SK-N-SH treated with all-trans-retinoic acid at 6 μM for 48 hours (cell line): ENCODE measurements at regions not wholly inside any gene's neighbourhood (a gene's known extent, or its start where the extent isn't known, plus 50 kb on each side); places are given as distances from the start of the nearest gene placed in this dataset.

Experiments
- ATAC-seq: fragments of 200-7000 bp; cut with Tn5 transposase; 3 replicates; pipeline ENCODE4 v1.9.1; 2020; ENCODE audit warnings: mild to moderate bottlenecking, moderate library complexity
- ARNTL ChIP-seq: fragments of 450-650 bp; formaldehyde crosslinking; IDR thresholded peaks from 2 replicates; pipeline ENCODE4 v1.5.0; 2020; ENCODE audit warnings: low read depth, mild to moderate bottlenecking, moderate library complexity, borderline replicate concordance
- BACH2 ChIP-seq: fragments of 250-450 bp; sonication (Bioruptor Pico); IDR thresholded peaks from 2 replicates; pipeline ENCODE4 v1.9.0; 2021; ENCODE audit warnings: mild to moderate bottlenecking, borderline replicate concordance
- CREB5 ChIP-seq: fragments of 250-450 bp; sonication (Bioruptor Pico); IDR thresholded peaks from 2 replicates; pipeline ENCODE4 v1.5.1; 2020; ENCODE audit warnings: low read depth, mild to moderate bottlenecking, moderate library complexity
- CSDC2 ChIP-seq: fragments of 250-450 bp; sonication (Bioruptor Pico); IDR thresholded peaks from 2 replicates; pipeline ENCODE4 v1.5.0; 2020; ENCODE audit warnings: mild to moderate bottlenecking, moderate library complexity
- CSRNP3 ChIP-seq: fragments of 250-450 bp; sonication (Bioruptor Pico); IDR thresholded peaks from 2 replicates; pipeline ENCODE4 v1.5.1; 2021; ENCODE audit warnings: mild to moderate bottlenecking, moderate library complexity
- ESRRG ChIP-seq: fragments of 250-450 bp; sonication (Bioruptor Pico); IDR thresholded peaks from 2 replicates; pipeline ENCODE4 v1.6.1; 2021; ENCODE audit warnings: mild to moderate bottlenecking
- GLIS3 ChIP-seq: fragments of 250-450 bp; sonication (Bioruptor Pico); IDR thresholded peaks from 2 replicates; pipeline ENCODE4 v1.5.0; 2020; ENCODE audit warnings: mild to moderate bottlenecking, moderate library complexity
- ISL1 ChIP-seq: fragments of 250-450 bp; sonication (Bioruptor Pico); IDR thresholded peaks from 2 replicates; pipeline ENCODE4 v2.1.2; 2022; ENCODE audit warnings: mild to moderate bottlenecking, moderate library complexity
- OSR1 ChIP-seq: fragments of 250-450 bp; sonication (Bioruptor Pico); IDR thresholded peaks from 2 replicates; pipeline ENCODE4 v1.8.0; 2022; ENCODE audit warnings: moderate library complexity, mild to moderate bottlenecking, inconsistent platforms
- POU6F1 ChIP-seq: fragments of 250-450 bp; sonication (Bioruptor Pico); IDR thresholded peaks from 2 replicates; pipeline ENCODE4 v1.8.0; 2021; ENCODE audit warnings: low read depth, mild to moderate bottlenecking, moderate library complexity, borderline replicate concordance
- PPARA ChIP-seq: fragments of 250-450 bp; sonication (Bioruptor Pico); IDR thresholded peaks from 2 replicates; pipeline ENCODE4 v1.5.0; 2020; ENCODE audit warnings: mild to moderate bottlenecking, borderline replicate concordance
- RARB ChIP-seq: fragments of 250-450 bp; sonication (Bioruptor Pico); IDR thresholded peaks from 2 replicates; pipeline ENCODE4 v1.8.0; 2021; ENCODE audit warnings: mild to moderate bottlenecking, moderate library complexity
- SNAI2 ChIP-seq: fragments of 250-450 bp; sonication (Bioruptor Pico); IDR thresholded peaks from 2 replicates; pipeline ENCODE4 v1.5.0; 2020; ENCODE audit warnings: mild to moderate bottlenecking, moderate library complexity
- TCF4 ChIP-seq: fragments of 250-450 bp; sonication (Bioruptor Pico); IDR thresholded peaks from 2 replicates; pipeline ENCODE4 v1.8.0; 2021; ENCODE audit warnings: mild to moderate bottlenecking, moderate library complexity, borderline replicate concordance
- TOX ChIP-seq: fragments of 250-450 bp; sonication (Bioruptor Pico); IDR thresholded peaks from 2 replicates; pipeline ENCODE4 v1.8.0; 2021; ENCODE audit warnings: mild to moderate bottlenecking, moderate library complexity, borderline replicate concordance
- ZC3H10 ChIP-seq: fragments of 250-450 bp; sonication (Bioruptor Pico); IDR thresholded peaks from 2 replicates; pipeline ENCODE4 v1.5.1; 2021; ENCODE audit warnings: mild to moderate bottlenecking, moderate library complexity
- ZFP3 ChIP-seq: fragments of 250-450 bp; sonication (Bioruptor Pico); IDR thresholded peaks from 2 replicates; pipeline ENCODE4 v1.5.0; 2020; ENCODE audit warnings: mild to moderate bottlenecking, moderate library complexity
- ZFP30 ChIP-seq: fragments of 450-650 bp; formaldehyde crosslinking; IDR thresholded peaks from 2 replicates; pipeline ENCODE4 v1.5.0; 2022; ENCODE audit warnings: mild to moderate bottlenecking, moderate library complexity
- ZNF565 ChIP-seq: fragments of 450-650 bp; formaldehyde crosslinking; conservative IDR thresholded peaks from 2 replicates; pipeline ENCODE4 v1.5.0; 2020; ENCODE audit warnings: low read depth, mild to moderate bottlenecking, moderate library complexity
- ZNF70 ChIP-seq: fragments of 450-650 bp; formaldehyde crosslinking; IDR thresholded peaks from 2 replicates; pipeline ENCODE4 v1.5.0; 2020; ENCODE audit warnings: mild to moderate bottlenecking, moderate library complexity
- TF ChIP-seq, protein P1 (sequence below): fragments of 250-450 bp; sonication (Bioruptor Pico); IDR thresholded peaks from 2 replicates; pipeline ENCODE4 v1.8.0; 2020; ENCODE audit warnings: mild to moderate bottlenecking, moderate library complexity, borderline replicate concordance
- TF ChIP-seq, protein P2 (sequence below): fragments of 250-450 bp; sonication (Bioruptor Pico); IDR thresholded peaks from 2 replicates; pipeline ENCODE4 v1.5.0; 2020; ENCODE audit warnings: mild to moderate bottlenecking, moderate library complexity

- TF ChIP-seq ZNF70 (CRISPR knock-in tag) (no peak), GLIS3 (CRISPR knock-in tag) (no peak), ARNTL (CRISPR knock-in tag) (no peak), OSR1 (CRISPR knock-in tag) (no peak), CSRNP3 (CRISPR knock-in tag) (no peak), SNAI2 (CRISPR knock-in tag) (no peak), ISL1 (no peak), BACH2 (CRISPR knock-in tag) (no peak), RARB (CRISPR knock-in tag) (no peak), ZC3H10 (CRISPR knock-in tag) (no peak), ESRRG (CRISPR knock-in tag) (no peak), ZNF565 (CRISPR knock-in tag) (no peak), POU6F1 (CRISPR knock-in tag) (no peak), CSDC2 (no peak), TOX (CRISPR knock-in tag) (no peak), CREB5 (CRISPR knock-in tag) (no peak), ZFP30 (CRISPR knock-in tag) (no peak), TCF4 (CRISPR knock-in tag) (no peak), ZFP3 (no peak)
- TF ChIP-seq, protein P1, sequence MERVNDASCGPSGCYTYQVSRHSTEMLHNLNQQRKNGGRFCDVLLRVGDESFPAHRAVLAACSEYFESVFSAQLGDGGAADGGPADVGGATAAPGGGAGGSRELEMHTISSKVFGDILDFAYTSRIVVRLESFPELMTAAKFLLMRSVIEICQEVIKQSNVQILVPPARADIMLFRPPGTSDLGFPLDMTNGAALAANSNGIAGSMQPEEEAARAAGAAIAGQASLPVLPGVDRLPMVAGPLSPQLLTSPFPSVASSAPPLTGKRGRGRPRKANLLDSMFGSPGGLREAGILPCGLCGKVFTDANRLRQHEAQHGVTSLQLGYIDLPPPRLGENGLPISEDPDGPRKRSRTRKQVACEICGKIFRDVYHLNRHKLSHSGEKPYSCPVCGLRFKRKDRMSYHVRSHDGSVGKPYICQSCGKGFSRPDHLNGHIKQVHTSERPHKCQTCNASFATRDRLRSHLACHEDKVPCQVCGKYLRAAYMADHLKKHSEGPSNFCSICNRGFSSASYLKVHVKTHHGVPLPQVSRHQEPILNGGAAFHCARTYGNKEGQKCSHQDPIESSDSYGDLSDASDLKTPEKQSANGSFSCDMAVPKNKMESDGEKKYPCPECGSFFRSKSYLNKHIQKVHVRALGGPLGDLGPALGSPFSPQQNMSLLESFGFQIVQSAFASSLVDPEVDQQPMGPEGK (CRISPR knock-in tag), result no peak
- ATAC-seq, result no peak; the same call in 2 of the 3 replicates
Observed at GRCh38 chr21:17436626-17437111, 76.2 kb upstream of the CXADR start.

DNA sequence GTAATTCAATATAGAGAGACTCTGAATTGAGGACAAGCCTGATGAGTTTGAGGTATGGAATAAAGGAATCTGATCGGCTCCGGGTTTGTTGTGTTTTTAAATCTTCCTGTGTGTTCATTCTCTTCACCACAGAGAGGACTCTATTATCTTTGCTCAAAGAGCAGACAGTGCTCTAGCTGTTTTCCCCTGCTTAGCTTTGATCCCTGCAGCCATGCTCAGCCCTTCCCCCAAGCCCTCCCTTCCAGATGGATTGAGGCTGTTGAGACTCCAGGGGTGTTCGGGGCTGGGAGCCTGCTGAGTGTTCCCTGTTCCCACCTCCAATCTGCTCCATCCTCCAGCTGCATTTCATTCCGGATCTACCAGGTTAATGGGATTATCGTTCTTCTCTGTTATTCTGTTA is 74.2 kb upstream of the CXADR start:
- ATAC-seq, result no peak
- TF ChIP-seq OSR1 (CRISPR knock-in tag) (no peak), ZNF565 (CRISPR knock-in tag) (no peak), ZFP3 (no peak), CREB5 (CRISPR knock-in tag) (no peak), BACH2 (CRISPR knock-in tag) (no peak), ZC3H10 (CRISPR knock-in tag) (no peak), RARB (CRISPR knock-in tag) (no peak), CSDC2 (no peak), PPARA (CRISPR knock-in tag) (no peak), ARNTL (CRISPR knock-in tag) (no peak), TOX (CRISPR knock-in tag) (no peak), ISL1 (no peak)
- TF ChIP-seq, protein P2, sequence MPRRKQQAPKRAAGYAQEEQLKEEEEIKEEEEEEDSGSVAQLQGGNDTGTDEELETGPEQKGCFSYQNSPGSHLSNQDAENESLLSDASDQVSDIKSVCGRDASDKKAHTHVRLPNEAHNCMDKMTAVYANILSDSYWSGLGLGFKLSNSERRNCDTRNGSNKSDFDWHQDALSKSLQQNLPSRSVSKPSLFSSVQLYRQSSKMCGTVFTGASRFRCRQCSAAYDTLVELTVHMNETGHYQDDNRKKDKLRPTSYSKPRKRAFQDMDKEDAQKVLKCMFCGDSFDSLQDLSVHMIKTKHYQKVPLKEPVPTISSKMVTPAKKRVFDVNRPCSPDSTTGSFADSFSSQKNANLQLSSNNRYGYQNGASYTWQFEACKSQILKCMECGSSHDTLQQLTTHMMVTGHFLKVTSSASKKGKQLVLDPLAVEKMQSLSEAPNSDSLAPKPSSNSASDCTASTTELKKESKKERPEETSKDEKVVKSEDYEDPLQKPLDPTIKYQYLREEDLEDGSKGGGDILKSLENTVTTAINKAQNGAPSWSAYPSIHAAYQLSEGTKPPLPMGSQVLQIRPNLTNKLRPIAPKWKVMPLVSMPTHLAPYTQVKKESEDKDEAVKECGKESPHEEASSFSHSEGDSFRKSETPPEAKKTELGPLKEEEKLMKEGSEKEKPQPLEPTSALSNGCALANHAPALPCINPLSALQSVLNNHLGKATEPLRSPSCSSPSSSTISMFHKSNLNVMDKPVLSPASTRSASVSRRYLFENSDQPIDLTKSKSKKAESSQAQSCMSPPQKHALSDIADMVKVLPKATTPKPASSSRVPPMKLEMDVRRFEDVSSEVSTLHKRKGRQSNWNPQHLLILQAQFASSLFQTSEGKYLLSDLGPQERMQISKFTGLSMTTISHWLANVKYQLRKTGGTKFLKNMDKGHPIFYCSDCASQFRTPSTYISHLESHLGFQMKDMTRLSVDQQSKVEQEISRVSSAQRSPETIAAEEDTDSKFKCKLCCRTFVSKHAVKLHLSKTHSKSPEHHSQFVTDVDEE (CRISPR knock-in tag), result no peak
